ENCODE measurements at regions not wholly inside any gene's neighbourhood (a gene's known extent, or its start where the extent isn't known, plus 50 kb on each side); places are given as distances from the start of the nearest gene placed in this dataset.

DNA sequence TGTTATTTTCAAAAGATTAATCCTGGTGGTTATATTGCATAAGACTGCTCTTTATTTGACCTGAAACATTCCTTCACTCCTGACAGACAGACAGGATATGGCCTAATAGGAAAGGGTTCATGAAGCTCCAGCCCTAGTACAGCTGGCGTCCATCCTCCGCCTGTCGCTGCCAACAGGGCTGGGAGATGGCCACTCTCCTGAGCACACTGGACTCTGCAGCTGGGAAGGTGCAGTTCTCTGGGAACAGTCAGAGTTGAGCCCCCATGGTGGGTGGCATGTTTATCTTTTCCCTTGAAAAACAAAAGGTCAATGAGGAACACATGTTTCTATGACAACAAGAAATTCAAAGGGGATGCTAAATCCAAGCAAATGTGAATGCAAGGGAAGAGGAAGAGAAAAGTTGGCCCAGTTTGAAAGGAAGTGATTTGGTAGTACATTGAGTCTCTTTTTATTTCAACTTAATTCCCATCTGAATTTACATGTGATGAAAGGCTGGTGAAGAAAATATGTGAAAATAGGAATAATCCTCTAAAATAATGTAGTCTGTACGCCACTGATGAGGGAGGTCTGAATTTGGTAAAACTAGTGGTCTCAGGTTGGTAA, 89.9 kb upstream of the DCN start:
- H3K4me3 ChIP-seq: no peak overlapping the region
- H3K4me1 ChIP-seq: peaks cover 10% of the 10 kb centered on the region
- H3K27me3 ChIP-seq (ENCODE audit: low read depth): no peaks in the 10 kb centered on the region
- no peak overlapping the region for H3K27ac ChIP-seq
- H3K36me3 ChIP-seq: no peaks in the 10 kb centered on the region
- ATAC-seq: peak; percentile 60 to 82
- no peaks in the 10 kb centered on the region for H3K9me3 ChIP-seq
- TF ChIP-seq, protein P1, sequence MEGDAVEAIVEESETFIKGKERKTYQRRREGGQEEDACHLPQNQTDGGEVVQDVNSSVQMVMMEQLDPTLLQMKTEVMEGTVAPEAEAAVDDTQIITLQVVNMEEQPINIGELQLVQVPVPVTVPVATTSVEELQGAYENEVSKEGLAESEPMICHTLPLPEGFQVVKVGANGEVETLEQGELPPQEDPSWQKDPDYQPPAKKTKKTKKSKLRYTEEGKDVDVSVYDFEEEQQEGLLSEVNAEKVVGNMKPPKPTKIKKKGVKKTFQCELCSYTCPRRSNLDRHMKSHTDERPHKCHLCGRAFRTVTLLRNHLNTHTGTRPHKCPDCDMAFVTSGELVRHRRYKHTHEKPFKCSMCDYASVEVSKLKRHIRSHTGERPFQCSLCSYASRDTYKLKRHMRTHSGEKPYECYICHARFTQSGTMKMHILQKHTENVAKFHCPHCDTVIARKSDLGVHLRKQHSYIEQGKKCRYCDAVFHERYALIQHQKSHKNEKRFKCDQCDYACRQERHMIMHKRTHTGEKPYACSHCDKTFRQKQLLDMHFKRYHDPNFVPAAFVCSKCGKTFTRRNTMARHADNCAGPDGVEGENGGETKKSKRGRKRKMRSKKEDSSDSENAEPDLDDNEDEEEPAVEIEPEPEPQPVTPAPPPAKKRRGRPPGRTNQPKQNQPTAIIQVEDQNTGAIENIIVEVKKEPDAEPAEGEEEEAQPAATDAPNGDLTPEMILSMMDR (IDR thresholded peaks at IDR 0.05): no peak
- intact Hi-C loops (cut with DNase I): no loop called here
- DNase-seq: peak; percentile 53

DNA sequence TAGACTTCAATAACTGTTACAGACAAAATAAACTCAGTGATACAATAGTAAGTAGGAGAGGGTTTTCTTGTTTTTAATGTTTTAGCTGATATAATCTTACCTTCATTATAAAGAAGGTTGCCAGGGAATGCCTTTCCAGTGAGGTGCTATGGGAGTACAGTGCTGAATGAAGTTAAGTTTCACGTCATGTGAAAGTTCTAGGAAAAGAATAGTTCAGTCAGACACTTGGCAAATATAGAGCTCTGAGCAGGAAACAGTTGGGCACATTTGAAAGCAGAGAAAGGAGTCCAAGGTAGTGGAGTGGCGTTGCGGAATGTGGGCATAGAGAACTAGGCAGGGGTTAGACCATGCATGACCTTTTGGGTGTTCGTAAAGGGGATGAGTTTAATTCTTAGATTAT, 88.6 kb upstream of the DCN start:
- H3K9me3 ChIP-seq: no peaks in the 10 kb centered on the region
- intact Hi-C loops (cut with DNase I): no loop called here

DNA sequence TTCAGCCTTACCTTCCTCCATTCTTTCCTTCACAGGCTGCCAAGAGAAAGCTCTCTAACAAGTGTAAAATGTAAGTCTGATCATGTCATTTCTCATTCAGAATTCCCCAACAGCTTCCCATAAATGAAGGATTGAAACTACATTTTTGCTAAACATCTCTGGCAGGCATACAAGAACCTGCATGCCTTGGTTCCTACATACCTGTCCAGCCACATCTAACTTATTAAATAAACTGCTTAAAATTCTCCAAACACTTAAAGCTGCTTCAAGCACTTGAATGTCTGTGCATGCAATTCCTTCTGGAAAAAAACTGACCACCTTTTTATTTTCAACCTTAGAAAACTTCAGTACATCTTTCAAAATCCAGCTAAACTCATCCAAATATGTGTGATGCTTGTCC, 84.4 kb upstream of the DCN start:
- Histone ChIP-seq H3K27me3 (ENCODE audit: low read depth) (no peaks in the 10 kb centered on the region), H3K4me1 (no peaks in the 10 kb centered on the region), H3K9me3 (no peaks in the 10 kb centered on the region), H3K36me3 (no peaks in the 10 kb centered on the region), H3K27ac (no peak overlapping the region), H3K4me3 (no peak overlapping the region)
- DNase-seq: no peak
- ATAC-seq: peak in 1 of 2 donors; percentile 64
- TF ChIP-seq, protein P1 (IDR thresholded peaks at IDR 0.05): no peak
- intact Hi-C loops (cut with DNase I): no loop called here

More for the DNA sequence above, 88.6 kb upstream of the DCN start:
- H3K27ac ChIP-seq: no peak overlapping the region
- no peaks in the 10 kb centered on the region for H3K27me3 ChIP-seq (ENCODE audit: low read depth)
- DNase-seq: no peak
- ATAC-seq: no peak
- peaks cover 10% of the 10 kb centered on the region for H3K4me1 ChIP-seq
- H3K4me3 ChIP-seq: no peak overlapping the region
- TF ChIP-seq, protein P1 (IDR thresholded peaks at IDR 0.05): no peak
- no peaks in the 10 kb centered on the region for H3K36me3 ChIP-seq

DNA sequence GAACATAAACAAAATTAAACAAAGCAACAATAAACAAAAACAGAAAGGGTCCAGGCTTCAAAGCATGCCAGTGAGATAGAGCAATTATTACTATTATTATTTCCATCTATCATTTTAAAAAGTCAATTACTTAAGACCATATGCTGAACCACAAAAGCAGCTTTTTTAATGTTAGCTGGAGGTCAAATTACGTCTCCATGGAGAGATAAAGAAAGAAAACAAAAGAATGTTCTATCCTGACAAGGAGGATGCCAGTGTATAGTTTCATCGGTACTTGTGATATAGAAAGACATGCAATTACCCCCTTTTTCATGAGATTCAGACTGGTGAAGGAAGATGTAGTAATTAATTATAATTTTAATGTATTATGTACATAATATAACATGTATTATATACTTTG, 81.6 kb upstream of the DCN start:
- no peak for DNase-seq
- Histone ChIP-seq H3K9me3 (no peaks in the 10 kb centered on the region), H3K27ac (no peak overlapping the region), H3K4me3 (no peak overlapping the region), H3K36me3 (no peaks in the 10 kb centered on the region), H3K4me1 (no peaks in the 10 kb centered on the region), H3K27me3 (ENCODE audit: low read depth) (no peaks in the 10 kb centered on the region)
- intact Hi-C loops (cut with DNase I): no loop called here
- no peak for ATAC-seq
- TF ChIP-seq, protein P1 (IDR thresholded peaks at IDR 0.05): no peak

DNA sequence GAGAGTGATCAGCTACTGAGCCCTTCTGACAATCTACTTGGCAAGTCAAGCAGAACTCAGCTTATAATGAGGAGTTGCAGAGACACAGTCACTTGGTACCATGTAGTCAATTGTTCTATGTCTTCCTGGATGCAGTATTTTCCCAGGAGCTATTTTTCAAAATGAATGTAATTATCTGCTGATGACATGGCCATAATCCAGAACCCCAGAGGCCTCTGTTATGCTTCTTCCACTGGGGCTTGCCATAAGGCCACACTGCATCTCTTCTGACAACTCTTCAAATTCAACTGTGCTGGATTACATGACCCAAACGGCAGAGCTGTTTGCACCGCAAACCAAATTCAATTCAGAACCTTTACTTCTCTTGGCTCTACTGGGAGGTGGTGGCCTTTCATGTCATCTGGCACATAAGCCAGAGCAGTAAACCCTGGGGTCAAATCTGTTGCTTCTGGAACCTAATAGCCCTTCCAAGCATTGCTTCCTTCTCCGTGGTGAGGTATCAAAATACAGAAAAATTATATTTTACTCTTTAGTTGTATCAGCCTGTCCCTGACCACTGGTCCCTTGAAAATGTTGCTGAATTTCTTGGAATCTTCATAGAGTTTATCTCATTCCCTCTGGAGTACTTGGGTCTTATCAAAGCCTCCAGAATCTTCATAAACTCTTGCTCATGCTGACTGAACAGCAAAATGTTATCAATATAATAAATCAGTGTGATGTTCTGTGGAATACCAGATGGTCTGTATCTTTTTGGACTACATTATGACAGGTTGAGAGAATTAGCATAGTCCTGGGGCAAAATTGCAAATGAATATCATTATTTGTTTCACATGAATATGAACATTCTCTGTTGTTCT, 79.4 kb upstream of the DCN start:
- DNase-seq: no peak
- no peak for ATAC-seq
- intact Hi-C loops (cut with DNase I): no loop called here
- TF ChIP-seq, protein P1 (IDR thresholded peaks at IDR 0.05): no peak
- Histone ChIP-seq H3K27ac (no peak overlapping the region), H3K27me3 (ENCODE audit: low read depth) (no peaks in the 10 kb centered on the region), H3K4me3 (no peak overlapping the region), H3K36me3 (no peaks in the 10 kb centered on the region), H3K9me3 (no peaks in the 10 kb centered on the region), H3K4me1 (no peaks in the 10 kb centered on the region)

All from lower lobe of right lung (tissue), 2 donors.